Skeletal muscle cell (primary cell): ENCODE measurements at regions not wholly inside any gene's neighbourhood (a gene's known extent, or its start where the extent isn't known, plus 50 kb on each side); places are given as distances from the start of the nearest gene placed in this dataset.

Source experiments
- DNase-seq: peaks from one replicate; pipeline ENCODE4 v3.0.0-alpha.2; 2010; ENCODE audit warnings: low read depth
- H3K4me3 ChIP-seq: 2 replicates; pipeline ENCODE4 v1.5.1; 2011; ENCODE audit warnings: low read depth, mild to moderate bottlenecking, control low read depth, low read length, moderate library complexity

DNA sequence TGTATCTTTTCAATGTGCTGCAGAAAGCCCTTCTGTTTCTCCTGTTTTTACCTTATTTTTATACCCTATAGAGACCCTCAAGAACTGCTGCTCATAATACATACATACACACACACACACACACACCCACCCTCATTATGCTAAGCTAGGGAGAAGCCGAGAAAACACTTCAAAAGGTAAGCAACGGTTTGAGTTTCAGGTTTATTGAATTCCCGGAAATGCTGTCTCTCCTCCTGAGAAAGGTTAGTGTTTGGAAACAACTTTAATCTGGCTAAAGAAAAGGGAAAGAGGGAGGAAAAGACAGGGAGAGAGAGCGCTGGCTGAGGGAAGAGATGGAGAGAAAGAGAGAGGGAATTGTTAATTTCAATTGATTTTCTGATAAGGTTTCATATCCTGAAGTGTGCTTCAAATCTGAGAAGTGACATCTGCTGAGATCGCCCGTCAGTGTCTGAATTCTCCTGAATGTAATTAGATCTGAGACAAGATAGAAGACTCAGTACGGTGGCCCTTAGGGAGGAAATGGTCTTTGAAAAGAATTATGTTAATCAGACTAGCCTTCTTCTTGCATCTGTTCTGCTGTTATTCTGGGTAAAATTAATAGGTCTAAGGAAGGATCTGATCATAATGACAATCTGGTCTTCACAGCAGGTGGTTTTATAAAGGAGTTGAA lies 169.1 kb downstream of the NXPE2 start:
- no peak overlapping the region for H3K4me3 ChIP-seq
- no peak for DNase-seq

DNA sequence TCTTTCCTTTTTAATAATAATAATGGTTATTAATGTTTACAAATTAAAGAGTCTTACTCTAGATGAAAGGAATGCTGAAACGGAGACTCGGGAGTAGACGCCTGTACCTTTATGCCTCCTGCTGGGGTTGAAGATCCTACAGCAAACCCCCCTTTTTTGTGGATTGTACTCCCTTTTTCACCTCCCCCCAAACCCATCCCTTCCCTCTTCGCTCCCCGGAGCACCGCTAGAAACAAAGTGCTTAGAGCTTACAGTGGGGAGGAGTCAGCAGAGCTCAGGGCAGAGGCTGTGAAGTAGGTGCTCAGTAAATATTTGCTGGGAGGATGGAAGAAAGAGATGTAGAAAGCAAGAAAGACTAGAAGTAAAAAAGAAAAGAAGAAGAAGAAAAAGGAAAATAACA lies 169.7 kb downstream of the NXPE2 start:
- no peak overlapping the region for H3K4me3 ChIP-seq
- DNase-seq: no peak

DNA sequence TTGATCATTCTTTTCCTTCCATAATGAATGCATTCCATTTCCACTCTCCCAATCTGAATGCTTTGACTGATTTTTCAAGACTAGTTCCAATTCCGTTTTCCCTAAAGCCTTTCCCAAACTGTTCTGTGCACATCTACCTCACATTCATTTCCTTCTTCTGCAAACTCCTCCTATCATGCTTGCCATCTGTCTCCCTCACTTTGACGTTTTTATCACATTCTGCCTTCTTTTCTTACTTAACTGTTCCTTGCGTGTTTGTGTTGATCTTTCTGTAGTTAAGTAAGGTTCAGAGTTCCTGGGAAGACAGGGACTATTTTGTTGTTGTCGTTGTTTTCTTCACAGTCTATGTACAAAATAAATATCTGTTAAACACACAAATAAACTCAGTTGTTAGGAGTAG lies 179.0 kb downstream of the NXPE2 start:
- no peak for DNase-seq
- no peak overlapping the region for H3K4me3 ChIP-seq

DNA sequence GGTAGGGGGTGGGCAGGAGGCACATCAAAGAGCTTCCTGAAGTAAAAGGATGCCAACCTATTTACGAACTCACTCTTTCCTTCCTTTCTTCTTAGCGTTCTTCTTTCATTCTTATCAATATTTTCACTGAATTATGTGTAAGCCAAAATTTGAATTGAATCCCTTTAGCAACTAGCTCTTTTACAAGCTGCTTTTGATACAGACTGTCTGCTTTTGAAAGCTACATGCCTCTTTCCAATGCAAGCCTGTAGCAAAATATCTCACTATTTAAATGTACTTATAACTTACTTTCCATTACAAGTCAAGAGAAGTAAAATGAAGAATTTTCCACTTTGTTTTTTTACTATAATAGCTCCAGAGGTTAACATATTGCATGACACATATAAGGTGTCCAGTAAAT lies 186.6 kb downstream of the NXPE2 start:
- no peak overlapping the region for H3K4me3 ChIP-seq
- no peak for DNase-seq

DNA sequence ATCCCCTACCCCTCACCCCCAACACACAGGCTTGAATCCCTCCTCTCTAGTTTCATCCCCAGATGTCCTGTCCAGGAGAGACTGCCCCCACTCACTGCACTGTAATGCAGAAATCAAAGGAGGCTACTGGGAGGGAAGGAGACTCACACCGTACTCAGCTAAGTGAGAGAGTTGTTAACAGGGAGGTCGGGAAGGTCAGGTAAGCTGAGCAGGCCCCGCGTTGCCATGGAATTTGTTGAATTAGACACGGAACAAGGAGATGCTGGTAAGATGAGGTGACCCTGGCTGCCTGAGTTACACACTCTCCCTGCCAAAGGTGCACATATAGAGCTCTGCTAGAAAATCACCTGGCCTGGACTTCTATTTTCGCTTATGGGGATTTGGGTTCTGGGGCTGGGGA lies 197.9 kb downstream of the NXPE2 start:
- no peak overlapping the region for H3K4me3 ChIP-seq
- DNase-seq: no peak

DNA sequence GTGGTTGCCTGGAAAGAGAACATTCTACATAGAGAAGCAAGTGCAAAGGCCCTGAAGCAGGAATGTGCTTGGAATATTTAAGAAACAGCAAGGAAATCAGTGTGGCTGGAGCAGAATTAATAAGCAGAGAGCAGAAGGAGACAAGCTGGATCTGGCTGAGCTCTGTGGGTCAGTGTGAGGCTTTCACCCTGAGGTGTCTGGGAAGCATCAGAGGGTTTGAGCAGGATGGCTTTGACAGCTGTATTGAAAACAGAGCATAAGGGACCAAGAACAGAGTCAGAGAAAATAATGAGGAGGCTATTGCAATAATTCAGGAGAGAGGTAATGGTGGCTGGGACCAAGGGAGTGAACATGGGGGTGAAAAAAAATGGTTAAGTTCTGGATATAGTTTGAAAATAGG lies 199.6 kb downstream of the NXPE2 start:
- H3K4me3 ChIP-seq: no peak overlapping the region
- DNase-seq: no peak

DNA sequence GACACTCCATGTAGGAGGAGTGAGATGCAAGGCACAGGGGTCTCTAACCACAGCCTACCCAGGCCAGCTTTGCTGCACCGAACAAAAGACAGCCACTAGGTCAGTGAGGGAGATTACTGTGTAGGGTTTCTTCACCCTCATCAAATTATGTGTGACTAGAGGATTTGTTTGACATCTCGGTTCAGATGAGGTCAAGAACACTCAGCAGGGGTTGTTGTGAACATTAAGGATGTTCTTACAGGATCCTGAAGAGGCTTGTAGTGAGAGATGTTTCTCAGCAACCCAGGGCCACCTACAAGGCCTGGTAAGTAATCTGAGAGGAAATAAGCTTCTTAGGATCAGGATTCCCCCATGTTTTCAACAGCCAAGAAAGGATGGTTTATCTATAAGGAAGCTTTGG lies 202.1 kb downstream of the NXPE2 start:
- no peak for DNase-seq
- no peak overlapping the region for H3K4me3 ChIP-seq

DNA sequence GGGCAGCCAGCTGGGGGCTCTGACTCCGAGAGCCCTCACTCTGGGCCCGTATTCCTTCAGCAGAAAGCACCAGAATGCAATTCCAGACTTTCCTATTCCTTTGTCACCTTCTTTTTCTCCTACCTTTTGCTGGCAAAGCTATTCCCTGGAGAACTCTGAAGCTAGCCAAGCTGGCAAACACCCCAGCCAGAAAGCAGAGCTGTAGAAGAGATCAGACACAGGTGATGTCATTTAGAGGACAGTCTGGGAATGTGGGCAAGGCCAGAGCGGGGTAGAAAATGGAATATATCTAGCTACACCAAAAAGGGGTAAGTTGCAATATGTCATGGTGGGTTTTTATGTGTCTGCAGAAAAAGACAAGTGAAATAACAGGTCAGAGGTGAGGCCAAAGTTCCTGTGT lies 205.1 kb downstream of the NXPE2 start:
- DNase-seq: no peak
- H3K4me3 ChIP-seq: no peak overlapping the region

DNA sequence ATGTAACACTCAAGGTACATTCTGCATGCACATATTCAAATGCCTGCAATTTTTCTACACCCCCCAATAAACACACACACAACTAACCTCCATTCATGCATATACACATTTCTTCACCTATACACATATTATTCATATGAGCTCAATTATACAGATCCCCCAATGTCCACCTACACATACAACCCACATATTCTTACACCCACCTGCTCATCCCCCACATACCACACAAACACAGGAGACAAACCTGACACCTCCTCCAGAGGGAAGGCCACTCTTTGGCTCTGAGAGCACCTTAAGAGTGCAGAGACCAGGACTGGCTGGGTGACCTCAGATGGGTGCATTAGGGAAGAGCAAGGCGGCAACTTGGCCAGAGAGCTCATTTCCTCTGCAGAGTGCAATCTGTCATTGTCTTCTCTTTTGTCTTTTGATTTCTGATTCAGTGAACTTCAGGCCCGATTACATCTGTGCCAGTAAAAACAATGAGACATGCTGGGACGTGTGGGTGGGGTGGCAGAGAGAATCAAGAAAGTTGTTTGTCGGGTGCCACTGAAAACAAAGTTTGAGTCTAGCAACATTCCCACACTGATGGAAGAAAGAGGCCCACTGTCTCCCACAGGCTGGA lies 208.4 kb downstream of the NXPE2 start:
- H3K4me3 ChIP-seq: no peak overlapping the region
- DNase-seq: no peak

DNA sequence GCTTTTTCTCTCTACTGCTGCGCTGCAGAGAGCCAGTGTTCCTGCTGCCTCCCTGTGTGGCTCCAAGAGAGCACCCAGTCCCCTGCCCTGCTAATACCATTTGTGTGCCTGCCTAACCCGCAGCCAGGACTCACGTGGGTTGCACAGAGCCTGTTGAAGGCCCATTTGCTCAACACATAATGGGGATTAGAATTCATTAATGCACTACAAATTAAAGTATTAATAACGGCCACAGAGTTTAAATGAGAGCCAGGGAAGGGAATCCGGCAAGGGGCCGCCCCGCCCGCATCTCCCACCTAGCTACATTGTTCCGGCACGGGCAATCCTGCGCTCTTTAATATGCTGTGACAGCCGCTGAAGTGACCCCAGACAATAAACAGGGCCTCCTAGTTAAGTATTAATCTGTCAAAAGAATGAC lies 211.3 kb downstream of the NXPE2 start:
- DNase-seq: no peak
- H3K4me3 ChIP-seq: no peak overlapping the region

DNA sequence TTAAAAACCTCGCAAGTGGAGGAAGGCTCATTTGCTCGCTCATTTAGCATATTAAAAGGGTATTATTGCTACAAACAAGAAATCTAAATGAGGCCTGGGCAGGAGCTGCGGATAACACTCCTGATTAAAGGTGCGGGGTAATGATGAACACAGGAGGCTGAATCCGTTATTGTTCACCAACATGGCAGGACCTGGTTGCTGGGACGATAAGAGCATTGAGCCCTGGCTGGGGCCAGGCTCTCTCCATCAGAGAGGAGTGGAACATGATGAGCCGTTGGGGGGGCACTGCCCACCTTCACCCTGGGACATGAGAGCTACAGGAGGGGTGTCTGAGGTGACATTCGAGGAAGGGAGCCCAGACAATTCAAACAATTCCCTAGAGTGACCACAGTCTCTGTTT lies 211.7 kb downstream of the NXPE2 start:
- DNase-seq: no peak
- no peak overlapping the region for H3K4me3 ChIP-seq

DNA sequence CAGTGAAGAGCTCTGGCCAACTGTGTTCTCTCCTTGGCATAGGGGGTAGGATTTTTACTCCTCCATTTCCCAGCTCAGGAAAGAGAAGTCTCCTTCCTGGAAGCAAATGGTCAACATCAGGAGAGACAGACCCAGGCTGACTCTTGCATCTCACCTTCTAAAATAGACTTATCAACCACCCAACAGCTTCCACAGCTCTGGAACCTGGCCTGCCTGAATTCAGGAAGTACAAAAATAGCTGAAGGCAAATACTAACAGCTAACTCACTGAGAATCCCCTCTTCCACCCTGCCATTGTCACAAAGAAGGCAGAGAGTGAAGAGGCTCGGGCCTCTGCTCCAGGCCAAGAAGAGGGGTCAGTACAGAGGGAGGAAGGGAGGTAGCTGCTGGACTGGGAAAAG lies 213.6 kb downstream of the NXPE2 start:
- H3K4me3 ChIP-seq: no peak overlapping the region
- no peak for DNase-seq

DNA sequence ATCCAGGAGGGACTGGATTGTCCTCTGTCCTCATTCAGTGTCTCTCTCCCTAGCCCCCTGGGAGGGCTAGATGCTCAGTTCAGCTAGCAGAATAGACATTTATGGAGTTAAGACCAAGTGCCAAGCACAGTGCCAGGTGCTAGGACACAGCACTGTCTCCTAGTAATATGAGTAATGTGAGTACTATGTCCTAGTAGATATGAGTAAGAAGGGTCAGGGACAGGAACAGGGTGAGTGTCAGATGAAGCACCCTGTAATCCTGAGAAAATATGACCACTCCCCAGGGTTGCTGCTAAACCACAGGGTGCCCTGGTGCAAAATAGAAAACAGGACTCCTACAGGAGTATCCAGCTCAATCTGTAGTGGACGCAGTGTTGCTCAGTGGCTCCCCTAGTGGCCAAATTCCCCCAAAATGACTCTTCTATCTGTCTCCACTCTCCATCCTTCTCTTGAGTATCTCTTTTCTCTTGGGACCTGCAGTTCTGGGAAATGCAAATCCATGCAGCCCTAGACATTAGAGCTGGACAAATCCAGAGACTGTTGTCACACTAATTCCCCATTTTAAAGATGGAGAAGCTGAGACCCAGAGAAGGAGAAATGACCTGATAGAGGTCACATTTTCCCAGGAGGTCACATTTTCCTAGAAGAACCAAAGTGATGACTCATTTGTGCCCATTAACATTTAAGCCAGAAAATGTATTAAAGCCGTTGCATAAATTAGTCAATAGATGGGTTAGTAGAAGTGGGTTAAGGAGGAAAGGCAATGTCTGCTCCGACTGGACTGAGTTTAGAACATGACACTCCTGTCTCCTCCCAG lies 214.3 kb downstream of the NXPE2 start:
- DNase-seq: no peak
- no peak overlapping the region for H3K4me3 ChIP-seq

DNA sequence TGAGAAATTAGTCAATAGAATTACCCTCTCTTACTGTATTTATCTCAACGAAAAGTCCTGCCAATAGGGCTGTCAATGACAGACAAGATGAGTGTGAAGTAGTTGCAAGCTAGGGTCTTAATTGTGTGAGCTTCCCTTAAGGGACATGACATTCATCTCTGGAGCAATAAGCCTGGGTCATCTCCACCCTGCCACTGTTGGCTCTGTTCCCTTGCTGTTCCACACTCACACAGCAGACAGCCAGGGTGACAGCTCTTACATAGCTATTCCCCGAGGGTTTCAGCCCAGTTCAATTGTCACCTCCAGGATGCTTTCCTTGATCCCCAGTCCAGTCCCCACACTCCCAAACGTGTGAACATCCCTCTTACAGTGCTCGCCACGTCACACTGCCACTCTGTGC lies 215.0 kb downstream of the NXPE2 start:
- H3K4me3 ChIP-seq: no peak overlapping the region
- DNase-seq: no peak

DNA sequence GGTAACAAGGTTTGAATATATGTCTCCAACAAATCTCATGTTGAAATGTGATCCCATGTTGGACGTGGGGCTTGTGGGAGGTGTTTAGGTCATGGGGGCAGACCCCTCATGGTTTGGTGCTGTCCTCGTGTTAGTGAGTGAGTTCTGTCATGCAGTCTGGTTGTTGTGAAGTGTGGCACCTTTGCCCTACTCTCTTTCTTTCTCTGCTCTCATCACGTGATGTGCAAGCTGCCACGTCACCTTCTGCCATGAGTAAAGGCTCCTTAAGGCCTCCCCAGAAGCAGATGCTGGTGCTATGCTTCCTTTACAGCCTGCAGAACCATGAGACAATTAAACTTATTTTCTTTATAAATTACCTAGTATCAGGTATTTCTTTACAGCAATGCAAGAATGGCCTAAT lies 218.3 kb downstream of the NXPE2 start:
- DNase-seq: no peak

DNA sequence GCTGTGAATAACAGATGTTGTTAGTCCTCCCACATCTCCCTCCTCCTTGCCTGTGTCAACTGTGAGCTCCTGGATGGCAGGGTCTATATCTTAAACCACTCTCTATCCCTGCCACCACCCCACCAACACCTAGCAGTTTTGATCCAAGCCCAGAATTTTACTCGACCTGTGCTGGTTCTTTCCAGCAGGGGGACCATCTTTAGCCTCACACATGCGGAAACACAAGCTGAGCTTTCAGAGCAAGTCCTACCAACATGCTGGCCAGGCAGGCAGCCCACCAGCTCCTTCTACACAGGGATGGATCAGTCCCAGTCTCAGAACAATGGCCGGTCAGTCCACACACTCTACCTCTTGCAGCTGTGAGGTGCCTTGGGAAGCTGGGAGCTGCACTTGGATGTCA lies 231.5 kb downstream of the NXPE2 start:
- DNase-seq: no peak
- no peak overlapping the region for H3K4me3 ChIP-seq

More for the DNA sequence above, 218.3 kb downstream of the NXPE2 start:
- H3K4me3 ChIP-seq: no peak overlapping the region

DNA sequence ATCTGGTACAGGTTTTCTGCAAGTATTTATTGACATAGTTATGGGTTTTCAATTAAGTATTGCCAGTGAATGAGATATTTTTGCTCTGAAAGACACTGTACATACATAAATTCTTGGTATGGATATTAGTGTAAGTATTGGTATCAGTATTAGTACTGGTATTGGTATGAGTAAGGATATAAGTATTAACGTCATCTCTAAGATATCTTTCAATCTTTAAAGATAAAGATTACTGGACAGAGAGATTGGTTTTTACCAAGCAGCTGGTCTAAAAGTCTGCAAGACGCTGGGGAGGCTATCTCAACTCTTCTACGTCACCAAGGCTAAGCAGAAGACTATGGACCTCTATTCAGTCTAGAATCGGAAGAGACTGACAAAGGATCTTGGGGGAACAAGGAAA lies 234.5 kb downstream of the NXPE2 start:
- DNase-seq: no peak
- H3K4me3 ChIP-seq: no peak overlapping the region

DNA sequence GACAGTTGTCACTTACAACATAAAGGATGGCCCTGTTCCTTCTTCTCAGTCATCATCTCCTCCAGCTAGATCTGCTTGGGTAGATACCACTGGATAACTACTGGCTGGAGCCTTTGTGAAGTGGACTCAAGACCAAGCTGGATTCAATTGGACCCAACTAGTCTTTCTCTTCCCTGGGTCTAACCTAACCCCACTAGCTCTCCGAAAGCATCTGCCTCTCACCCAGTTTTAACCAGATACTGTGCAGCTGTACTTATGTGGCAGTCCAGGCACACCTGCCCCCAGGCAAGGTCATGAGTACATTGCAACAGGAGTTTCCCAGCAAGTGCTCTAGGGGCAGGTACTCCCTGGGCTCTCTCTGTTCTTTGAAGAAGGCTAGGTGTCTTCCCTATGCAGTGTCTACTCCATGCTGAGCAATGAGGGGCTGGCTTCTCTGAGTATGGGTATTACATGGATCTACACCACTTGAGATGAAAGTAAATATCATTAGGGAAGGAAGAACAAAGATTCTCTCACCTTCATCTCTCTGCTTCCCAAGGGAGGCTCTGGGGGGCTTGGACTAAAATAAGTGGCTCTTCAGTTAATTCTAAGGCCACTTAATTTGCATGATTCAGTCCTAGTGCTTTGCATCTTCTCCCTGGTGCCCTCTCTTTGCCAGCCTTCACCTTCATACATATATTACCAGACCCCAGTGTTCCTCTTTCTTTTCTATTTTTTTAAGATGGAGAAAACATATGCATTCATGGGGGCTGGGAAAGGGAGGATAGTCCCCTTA lies 236.1 kb downstream of the NXPE2 start:
- DNase-seq: no peak
- H3K4me3 ChIP-seq: no peak overlapping the region

DNA sequence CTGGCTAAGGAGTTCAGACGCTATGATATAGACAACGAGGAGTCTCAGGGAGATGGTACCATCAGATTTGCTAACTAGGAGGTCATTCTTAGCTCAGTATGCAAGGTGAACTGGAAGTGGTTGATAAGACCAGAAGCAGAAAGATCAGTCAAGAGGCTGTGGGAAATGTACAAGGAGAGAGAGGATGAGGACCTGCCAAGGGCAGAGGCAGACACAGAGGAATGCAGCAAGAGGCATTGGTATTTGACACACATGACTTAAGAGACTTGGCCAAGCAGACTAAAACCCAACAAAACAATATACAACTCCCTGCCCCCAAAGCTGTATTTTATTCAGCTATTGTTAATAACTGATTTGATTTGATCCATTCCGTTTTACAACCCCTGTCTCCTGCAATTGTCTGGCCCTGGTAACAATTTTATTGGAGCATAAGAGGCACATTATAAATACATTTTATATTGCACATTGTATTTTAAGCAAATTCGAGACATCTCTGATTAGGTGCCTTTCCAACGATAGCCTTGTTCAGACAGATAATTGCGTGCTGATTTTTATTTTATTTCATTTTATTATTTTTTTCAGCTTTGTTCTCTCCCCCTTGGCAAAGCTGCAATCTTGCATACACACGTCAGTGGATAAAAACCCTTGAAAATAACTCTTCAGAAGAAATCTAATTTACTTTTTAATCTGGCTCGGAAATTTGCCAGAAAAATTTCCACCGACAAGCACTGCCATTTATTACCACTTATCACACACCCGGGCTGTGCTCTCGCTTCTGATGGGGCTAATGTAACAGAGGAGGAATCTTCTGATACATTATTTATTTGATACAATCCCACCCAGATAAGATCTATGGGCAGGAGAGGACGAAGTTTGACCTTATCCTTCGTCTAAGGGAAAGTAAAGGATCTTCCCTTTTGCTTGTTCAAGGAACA lies 237.8 kb downstream of the NXPE2 start:
- no peak for DNase-seq
- H3K4me3 ChIP-seq: no peak overlapping the region
